ENCODE measurements at regions not wholly inside any gene's neighbourhood (a gene's known extent, or its start where the extent isn't known, plus 50 kb on each side); places are given as distances from the start of the nearest gene placed in this dataset.
"Not testable (repeated sequence)": the region's sequence is repeated elsewhere in the genome, so short reads cannot be mapped to it uniquely, and the experiment has no call there.

DNA sequence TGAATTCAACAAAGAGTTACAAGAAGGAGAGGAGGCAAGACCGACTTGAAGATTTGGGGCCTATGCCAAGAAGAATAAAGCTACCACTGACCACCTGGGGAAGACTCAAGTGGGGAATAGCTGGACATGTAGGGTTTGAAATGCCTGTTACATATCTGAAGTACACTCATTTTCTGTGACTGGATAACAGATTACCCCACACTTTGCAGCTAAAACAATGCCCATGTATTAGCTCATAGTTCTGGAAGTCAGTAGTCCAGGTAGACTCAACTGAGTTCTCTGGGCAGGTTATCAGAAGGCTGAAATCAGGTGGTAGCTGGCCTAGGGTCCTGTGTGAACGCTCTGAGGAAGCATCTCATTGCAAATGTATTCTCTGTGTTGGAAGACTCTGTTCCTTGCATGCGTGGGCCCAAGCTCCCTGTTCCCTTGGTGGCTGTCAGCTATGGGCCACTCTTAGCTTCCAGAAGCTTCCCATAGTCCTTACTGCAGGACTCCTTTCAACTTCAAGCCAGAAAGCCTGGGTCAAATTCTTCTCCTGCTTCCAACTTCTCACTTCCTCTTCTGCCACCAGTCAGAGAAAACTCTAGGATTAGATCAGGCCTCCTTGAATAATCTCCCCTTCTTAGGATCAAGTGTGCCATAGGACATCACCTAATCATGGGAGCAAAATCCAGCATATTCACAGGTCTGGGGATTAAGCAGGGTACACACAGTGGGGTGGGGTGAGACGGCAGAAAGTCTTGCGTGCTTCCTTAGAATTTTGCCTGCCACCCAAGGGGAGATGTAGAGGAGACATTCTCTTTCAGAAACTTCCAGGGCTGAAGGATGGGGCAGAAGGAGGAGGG, 187.8 kb downstream of the SHQ1 start:
- FAIRE-seq = no peak

DNA sequence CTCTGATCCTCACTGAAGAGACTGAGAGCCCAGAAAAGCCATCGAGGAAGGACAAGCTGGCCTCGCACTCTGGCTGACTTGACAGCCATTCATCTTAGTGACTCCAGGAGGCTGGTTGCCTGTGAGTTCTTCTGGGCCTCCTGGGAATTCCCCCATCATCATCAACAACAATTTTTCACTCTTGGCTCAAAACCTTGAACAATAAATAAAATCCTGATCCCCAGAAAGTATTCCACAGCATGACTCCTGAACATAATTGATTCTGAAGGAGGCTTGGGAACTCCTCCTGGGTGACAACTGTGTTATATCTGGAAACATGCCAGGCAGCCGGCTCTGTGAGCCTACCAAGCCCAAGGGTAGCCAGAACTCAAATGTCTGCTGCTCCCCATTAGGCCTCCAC, 188.6 kb downstream of the SHQ1 start:
- FAIRE-seq = no peak

DNA sequence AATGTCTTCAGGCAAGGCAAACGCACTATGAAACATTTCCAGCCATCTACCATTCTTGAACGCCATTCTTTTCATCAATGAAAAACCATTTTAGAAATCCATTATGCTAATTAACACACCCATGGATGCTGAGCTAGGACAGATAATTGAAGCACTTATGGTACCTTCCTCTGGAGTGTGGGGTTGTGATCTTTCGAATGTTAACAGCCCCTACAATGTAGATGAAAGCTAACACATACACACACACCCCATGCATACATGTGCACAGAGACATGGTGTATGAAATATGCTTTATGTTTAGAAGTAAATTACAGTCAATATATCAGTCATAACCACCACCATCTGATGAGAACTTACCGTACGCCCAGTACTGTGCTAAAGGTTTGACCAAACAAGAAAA, 189.1 kb downstream of the SHQ1 start:
- no peak for FAIRE-seq

DNA sequence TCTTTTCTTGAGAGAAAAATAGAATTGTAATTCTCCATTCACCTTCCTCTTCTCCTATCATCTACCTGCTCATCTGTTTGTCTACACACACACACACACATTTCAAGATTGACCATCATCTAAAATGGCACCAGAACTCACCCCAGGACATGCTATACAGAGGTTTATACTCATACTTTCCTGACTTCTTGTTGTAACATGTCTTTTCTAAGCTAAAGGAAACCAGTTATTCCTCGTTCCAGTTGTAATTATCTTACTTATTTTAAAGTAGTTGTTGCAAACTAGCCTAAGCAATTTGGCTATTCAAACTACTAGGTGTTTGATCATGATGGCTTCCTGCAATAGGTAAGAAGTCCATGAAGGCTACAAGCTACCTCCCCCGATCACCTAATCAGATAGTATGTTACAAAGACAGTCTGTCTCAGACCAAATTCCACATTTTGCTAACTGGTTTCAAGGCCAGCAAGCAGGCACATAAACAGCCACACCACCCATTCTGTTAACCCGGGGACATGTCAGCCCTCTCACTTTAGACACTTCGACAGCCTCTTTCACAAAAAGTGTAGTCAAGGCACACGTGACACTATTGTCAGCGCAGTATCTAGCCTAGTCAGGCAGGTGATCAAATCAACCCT, 189.7 kb downstream of the SHQ1 start:
- FAIRE-seq = no peak

DNA sequence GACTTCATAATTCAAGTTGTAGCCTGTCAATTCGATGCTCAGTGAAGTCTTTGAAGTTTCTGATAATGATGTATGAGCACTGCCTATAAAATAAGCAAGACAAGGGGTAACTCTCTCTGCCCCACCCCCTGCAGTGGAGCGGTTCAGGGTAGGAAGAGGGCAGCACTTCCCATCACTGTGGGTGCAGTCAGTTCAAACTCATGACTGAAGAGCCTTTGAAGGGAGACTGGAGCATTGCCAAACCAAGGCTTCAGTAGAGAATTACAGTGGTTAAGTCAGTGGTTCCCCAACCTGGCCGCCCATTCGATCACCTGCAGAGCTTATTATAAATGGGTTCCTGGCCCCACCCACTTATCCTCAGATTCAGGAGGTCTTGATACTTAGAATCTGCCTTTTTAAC, 190.6 kb downstream of the SHQ1 start:
- no peak for FAIRE-seq

DNA sequence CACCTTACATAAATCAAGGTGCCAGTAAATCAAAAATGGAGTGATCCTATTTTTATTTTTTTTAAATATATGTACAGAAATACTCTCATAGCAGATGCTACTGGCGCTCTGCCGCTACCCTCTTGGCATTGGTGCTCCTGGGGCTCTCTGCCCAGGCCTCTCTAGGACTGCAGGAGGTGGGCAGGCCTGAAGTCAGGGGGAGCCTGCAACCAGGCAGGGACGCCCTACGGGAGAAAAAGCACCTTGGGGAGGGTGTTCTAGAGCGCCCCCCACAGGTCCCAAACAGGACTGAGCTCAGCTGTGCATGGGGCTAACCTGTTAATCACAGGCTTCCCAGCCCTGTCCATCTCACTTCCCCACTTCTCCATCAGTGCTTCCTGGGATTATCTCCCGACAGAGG, 192.5 kb downstream of the SHQ1 start:
- no peak for FAIRE-seq

DNA sequence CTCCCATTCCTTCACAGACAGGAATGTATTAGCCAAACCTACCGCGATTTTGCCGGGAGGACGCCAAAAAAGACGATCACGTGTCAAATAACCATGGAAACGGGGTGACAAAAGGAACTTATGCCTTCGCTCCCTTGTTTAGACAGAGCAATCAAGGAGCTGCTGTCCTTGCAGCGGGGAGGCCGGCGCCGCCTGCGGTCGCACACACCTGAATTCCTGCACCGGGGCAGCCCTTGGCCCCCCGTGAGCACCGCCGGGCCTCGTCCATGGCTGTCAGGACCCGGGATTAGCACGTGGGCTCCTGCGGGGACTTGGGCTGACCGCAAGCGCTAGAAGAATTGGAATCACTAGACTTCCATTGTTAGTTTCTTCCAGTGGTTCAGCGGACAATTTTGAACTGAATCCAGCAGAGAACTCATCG, 193.1 kb downstream of the SHQ1 start:
- FAIRE-seq = no peak

DNA sequence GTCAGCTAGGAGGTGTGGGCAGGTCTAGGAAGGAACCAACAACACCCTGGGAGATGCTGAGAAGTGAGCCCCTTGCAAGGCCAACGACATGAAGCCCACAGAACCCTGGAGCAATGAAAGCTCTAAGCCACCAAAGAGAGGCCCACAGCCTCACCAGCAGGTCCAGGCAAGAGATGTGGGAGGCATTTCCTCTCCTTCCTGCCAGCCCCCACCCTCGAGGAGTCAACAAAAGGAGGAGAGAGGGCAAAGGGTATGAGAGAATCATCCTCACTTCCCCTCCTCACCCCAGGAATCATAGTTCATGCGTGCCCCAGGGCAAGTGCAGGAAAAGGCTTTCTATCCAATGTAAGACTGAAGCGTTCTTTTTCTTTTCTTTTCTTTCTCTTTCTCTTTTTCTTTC, 195.8 kb downstream of the SHQ1 start:
- FAIRE-seq = no peak

DNA sequence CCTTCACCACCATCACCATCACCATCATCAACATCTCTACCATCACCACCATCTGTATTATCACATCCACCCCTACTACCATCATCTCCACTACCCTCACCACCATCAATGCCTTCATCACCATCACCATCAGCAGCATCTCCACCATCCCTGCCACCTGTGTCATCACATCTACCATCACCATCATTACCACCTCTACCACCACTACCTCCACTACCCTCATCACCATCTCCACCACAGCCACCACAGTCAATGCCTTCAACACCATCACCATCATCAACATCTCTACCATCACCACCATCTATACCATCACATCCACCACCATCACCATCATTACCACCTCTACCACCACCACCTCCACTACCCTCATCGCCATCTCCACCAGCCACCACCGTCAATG, 196.7 kb downstream of the SHQ1 start:
- no peak for FAIRE-seq

DNA sequence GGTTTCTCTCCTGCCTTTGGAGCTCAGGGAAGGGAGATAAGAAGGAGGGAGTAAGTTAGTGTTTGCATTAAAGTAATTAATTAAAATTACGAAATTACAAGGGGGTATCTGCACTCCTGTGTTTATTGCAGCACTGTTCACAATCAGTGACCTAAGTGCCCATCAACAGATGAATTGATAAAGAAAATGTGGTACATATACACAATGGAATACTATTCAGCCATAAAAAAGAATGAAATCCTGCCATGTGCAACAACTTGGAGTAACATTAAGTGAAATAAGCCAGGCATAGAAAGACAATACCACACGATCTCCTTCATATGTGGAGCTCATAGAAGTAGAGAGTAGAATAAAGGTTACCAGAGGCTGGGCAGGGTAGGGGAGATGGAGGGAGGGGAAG, 202.0 kb downstream of the SHQ1 start:
- no peak for FAIRE-seq

DNA sequence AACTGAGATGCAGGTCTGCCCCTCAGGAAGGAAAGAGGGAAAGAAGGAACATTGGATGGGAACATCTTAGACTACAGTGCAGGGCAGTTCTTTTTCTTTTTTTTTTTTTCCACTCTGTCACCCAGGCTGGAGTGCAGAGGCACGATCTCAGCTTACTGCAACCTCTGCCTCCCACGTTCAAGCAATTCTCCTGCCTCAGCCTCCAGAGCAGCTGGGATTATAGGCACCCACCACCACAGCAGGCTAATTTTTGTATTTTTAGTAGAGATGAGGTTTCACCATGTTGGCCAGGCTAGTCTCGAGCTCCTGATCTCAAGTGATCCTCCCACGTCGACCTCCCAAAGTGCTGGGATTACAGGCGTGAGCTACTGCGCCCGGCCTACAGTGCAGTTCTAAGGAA, 204.6 kb downstream of the SHQ1 start:
- FAIRE-seq = not testable (repeated sequence)

DNA sequence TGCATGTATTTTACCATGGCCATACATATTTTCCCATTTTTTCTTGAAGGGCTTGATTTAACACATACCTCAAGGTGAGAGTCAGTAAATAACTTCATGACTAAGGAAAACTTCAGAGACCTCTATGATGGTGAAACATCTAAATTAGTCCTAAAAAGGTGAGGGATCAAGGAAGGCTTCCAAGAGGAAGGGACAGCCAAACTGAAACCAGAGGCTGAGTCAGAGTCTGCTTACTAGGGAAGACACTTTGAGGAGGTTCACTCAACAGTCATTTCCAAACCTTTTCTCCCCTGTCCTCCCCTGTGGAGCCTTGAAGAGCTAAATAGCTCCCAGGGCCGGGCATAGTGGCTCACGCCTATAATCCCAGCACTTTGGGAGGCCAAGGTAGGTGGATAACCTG, 206.6 kb downstream of the SHQ1 start:
- no peak for FAIRE-seq

DNA sequence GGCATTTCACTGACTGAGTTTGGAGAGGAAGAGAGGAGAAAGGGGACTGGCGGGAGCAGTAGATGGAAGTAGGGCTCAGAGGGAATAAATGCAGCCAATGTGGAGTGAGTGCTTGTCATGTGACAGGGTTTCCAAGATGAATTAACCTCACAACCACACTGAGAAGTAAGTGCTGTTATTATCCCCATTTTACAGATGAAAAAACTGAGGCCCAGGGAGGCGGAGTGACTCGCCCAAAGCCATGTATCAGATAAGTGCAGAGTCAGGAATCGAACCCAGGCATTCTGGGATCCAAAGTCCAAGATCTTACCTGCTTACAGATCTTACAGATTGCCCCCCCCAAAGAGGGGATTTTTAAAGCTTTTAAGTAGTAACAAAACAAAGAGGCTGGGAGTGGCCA, 207.2 kb downstream of the SHQ1 start:
- no peak for FAIRE-seq

DNA sequence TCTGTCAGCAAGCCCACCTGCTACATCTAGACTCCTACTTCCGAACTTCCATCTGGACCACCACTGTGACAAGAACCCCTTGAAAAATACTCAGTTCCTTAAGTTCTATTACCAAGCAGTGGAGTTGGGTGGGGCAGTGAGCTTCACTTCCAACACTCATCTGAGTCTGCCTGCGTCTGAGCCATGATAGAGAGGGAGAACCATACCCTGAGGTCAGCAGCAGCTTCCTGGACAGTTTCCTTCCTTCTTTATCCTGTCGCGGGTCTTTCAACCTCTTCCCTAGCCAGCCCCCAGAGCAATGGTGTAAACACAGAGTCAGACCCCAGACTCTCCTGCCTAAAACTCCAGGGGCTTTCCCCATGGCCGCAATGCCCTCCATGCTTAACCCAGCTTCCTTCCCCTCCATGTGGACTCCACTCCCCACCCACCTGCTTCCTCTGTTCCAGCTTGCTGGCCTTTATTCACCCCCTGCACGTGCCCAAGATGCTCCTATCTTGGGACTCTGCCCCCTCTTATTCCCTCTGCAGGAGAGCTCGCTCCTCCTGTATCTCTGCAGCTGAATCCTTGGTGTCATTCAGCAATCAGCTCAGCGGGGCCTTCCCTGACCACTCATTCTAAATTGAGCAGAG, 211.2 kb downstream of the SHQ1 start:
- FAIRE-seq = no peak

DNA sequence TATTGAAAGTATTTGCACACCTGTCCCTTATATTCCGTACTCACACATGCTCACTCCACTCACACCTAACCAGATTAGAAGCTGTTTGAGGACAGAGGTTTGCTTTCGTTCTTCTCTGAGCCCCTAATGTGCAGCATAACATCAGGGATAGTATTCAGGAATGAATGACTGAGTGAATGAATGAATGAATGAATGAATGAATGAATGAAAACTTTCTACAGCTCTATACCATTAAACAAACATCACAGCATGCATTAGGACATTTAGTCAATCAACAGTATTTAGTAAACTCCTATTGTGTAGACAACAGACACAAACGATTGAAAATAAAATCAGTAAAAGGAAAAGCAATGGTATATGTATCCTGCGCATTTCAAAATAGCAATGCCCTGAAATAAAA, 212.7 kb downstream of the SHQ1 start:
- FAIRE-seq = no peak

DNA sequence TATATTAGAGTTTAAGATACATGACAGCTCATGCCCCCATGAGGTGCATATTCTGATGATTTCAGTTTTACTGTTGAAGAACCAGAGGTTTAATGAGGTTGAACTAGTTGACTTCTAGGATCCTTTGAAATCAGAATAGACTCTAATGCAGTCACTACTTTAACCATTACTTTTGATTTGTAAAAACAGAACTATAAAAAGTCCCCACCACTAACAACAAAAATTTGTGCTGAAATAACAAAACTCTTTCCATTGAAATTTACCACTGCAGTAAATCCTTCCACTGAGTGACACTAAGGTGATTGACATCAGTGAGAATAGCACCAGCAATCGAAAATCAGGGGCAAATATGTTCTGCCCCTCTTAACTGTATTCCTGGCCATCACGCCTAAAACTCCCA, 214.1 kb downstream of the SHQ1 start:
- FAIRE-seq = no peak

DNA sequence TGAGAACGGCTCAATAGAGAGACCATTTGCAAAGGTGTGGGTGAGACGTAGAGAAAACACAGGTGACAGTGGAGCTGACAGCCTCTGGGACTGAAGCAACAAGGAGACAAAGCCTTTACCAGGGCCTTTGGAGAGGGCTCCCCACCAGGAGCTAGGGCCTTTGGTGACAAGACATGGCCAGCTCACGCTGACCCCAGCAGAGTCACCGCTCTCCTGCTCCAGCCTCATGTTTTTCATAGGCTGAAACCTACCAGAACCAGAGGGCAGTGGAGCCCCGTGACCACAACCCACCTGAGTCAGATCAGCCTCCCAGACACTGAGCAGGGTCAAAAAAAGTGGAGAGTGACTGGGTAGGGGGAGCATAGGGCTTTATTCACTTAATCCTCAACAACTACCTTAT, 214.7 kb downstream of the SHQ1 start:
- FAIRE-seq = no peak

DNA sequence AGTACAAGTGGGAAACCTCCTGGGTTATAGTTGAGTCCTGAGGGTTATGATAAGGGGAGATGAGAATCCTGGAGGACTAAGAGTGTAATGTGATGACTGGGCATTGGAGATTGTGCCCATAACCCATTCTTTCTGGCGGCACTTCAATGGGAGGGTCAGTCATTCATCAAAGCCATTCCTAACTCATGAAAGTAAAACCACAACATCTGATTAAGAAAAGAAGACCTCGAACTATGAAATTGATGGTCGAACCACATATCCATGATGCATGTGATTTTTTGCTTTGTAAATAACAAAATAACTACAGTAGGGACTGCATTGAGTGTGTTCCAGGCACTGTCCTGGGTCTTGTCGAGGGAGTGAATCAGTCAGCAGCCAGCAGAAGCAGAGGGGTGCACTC, 215.1 kb downstream of the SHQ1 start:
- FAIRE-seq = no peak

DNA sequence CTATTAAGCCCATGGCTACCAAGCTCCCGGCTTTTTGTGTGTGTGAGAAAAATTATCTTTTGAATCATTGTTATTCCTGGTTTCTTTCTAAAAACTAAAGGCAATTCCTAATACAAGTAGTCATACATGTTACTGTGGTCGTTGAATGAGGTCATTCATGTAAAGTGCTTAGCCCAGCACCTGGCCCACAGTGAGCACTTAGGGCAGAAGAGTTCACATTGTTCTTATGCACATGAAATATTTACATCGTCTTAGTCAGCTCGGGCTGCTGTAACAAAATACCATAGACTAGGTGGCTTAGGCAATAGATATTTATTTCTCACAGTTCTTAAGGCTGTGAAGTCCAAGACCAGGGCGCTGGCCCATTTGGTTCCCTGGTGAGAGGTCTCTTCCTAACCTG, 216.1 kb downstream of the SHQ1 start:
- no peak for FAIRE-seq

DNA sequence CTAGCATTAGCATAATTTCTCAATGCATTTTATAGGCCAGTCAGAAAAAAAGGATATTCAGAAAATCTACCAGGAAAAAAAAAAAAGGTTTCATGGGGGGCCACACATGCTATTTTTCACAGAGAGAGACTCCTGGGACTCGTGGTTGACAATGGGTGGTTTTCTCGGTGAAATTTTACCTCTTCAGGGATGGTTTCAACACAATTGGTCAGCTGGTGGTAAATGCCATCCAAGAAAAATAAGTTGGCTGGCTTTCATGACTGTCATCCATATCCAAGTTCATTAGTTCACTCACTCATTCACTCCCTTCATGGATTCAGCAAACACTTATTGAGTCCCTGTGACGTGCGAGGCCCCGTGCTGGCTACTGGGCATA, 217.3 kb downstream of the SHQ1 start:
- no peak for FAIRE-seq

DNA sequence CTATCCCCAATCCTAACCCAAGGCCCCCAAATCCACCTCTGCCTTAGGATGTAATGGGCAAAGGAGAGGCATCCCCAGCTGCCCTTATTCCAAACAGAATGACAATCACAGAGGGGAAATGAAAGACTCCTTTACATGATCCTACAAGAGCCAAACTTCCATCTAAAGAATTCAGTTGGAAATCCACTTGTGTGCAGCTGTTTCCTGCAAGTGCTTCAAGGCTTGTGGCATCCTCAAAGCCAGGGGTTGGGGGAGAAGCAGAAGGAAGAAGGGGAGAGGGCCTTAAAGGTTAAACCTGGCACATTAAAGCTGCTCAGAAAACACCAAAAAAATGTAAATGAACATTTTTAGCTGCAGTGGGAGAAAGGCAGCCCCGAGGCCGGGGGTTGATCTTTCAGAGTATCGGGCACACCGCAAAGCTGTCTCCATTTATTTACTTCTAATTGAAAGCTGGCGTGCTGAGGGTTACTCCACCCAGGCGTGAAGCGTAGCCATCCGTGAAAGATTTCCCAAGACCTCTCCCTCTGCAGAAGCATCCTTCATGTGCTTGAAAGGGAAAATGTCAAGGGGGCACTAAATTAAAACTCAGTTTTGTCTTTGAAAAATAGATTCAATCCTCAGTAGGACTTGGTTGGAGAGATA, 217.8 kb downstream of the SHQ1 start:
- FAIRE-seq = no peak

DNA sequence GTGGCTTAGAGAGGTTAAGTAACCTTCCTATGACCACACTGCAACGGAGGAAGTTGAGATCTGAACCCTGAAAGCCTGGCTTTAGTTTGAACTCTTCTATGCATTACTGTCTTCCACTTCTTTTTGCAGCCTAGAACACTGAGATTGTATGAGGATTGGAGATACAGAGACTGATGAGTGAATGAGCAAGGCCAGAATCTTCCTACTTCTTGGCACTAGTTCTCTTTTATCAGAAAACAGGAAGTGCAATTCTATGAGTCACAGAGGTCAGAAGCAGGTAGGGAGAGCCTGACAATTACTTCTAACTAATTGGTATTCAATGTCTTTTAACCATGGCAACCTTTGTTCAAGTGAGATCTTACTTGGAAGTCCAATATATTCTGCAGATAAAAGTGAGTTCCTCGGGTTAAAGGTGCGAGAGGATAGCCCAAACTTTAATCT, 219.0 kb downstream of the SHQ1 start:
- FAIRE-seq = no peak

DNA sequence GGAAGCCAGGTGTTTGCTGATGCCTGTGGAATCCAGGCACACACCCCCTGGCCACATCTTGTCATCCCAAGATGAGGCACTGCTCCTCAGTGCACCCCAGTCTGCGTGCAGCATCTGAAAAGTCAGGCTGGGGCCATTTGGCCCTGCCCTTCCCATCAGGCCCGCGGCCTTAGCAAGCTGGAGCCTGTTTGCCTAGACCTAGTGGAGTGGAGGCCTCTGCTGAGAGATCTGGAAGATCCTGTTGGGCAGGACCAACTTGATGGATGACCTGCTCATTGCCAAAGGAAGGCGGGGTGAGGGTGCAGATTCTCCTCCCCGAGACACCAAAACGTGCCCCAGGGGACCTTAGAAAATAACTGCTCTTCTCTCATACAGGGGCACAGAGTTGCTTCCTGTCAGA, 220.2 kb downstream of the SHQ1 start:
- no peak for FAIRE-seq

DNA sequence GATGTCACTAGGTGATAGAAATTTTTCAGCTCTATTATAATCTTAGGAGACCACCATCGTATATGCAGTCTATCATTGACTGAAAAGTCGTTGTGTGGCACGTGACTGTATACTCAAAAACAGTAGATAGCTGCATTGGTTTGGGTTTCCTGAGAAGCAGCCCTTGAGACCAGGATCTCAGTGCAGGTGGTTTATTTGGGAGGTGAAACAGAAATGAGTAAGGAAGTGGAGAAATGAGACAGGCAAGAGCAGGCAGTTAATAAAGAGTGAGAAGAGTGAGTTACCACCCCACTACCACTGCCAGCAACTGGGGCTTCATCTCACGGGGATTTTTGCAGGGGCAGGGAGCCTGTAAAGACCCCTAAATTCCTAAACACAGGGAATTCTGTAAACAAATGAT, 221.0 kb downstream of the SHQ1 start:
- FAIRE-seq = no peak
